SK-N-SH (cell line): ENCODE measurements at regions not wholly inside any gene's neighbourhood (a gene's known extent, or its start where the extent isn't known, plus 50 kb on each side); places are given as distances from the start of the nearest gene placed in this dataset.

Experiments used
- CTCF ChIA-PET: fragments of 300-600, 350-600 bp; formaldehyde crosslinking; extraction: SDS; loops from one replicate; lab custom pipeline; 2021; lab: Yijun Ruan, JAX
- POLR2A ChIA-PET: fragments of 350-600 bp; sonication (Branson Sonifier 250); formaldehyde crosslinking; extraction: SDS; loops from one replicate; lab custom pipeline; 2020; ENCODE audit warnings: antibody characterized with exemption, inconsistent platforms; lab: Yijun Ruan, JAX
- DNase-seq: peaks from one replicate; pipeline ENCODE4 v3.0.0; 2012
- H2AFZ ChIP-seq: fragments of 200-600 bp; sonication (generic); 2 replicates; pipeline ENCODE4 v1.8.1; 2016; ENCODE audit warnings: antibody characterized with exemption, mild to moderate bottlenecking, low read depth
- H3F3A ChIP-seq: fragments of 200-600 bp; sonication (generic); replicated peaks from 2 replicates; pipeline ENCODE3; 2016; ENCODE audit warnings: antibody characterized with exemption, mild to moderate bottlenecking; ENCODE audit not compliant: insufficient read depth
- H3K27ac ChIP-seq, 2 experiments: fragments of 200-500 bp in 1 of 2; fragments of 200-600 bp in 1 of 2; sonication (Bioruptor generic) in 1 of 2; sonication (generic), shearing (Covaris generic) in 1 of 2; 2 replicates each; pipeline versions ENCODE4 v1.5.1 to v1.6.1; 2014 to 2016; ENCODE audit warnings: low read depth in 2 of 2, inconsistent platforms in 1 of 2, low read length in 1 of 2, mild to moderate bottlenecking in 1 of 2, mixed read lengths in 1 of 2
- H3K27me3 ChIP-seq: fragments of 200-600 bp; sonication (generic), shearing (Covaris generic); 2 replicates; pipeline ENCODE4 v1.6.1; 2016; ENCODE audit warnings: mixed run types; ENCODE audit not compliant: insufficient read depth
- H3K36me3 ChIP-seq, 2 experiments: fragments of 200-500 bp in 1 of 2; fragments of 200-600 bp in 1 of 2; sonication (Bioruptor generic) in 1 of 2; sonication (generic) in 1 of 2; replicated peaks in 1 of 2; 2 replicates each; pipeline versions ENCODE3 to v1.5.1; 2014 to 2016; ENCODE audit warnings: low read length in 1 of 2, mild to moderate bottlenecking in 1 of 2; ENCODE audit not compliant: insufficient read depth in 2 of 2, control insufficient read depth in 1 of 2
- H3K4me1 ChIP-seq, 2 experiments: fragments of 200-500 bp in 1 of 2; fragments of 200-600 bp in 1 of 2; sonication (Bioruptor generic) in 1 of 2; sonication (generic), shearing (Covaris generic) in 1 of 2; 2 replicates each; pipeline versions ENCODE4 v1.5.1 to v1.6.1; 2014 to 2016; ENCODE audit warnings: low read depth in 1 of 2, low read length in 1 of 2, mixed run types in 1 of 2; ENCODE audit not compliant: insufficient read depth in 2 of 2, control insufficient read depth in 1 of 2
- H3K4me2 ChIP-seq: fragments of 200-600 bp; sonication (generic), shearing (Covaris generic); 2 replicates; pipeline ENCODE4 v1.6.1; 2017; ENCODE audit warnings: mixed run types
- H3K4me3 ChIP-seq, 2 experiments: fragments of 200-500 bp in 1 of 2; fragments of 200-600 bp in 1 of 2; sonication (Bioruptor generic) in 1 of 2; sonication (generic), shearing (Covaris generic) in 1 of 2; 2 replicates each; pipeline versions ENCODE4 v1.5.1 to v1.8.1; 2014 to 2016; ENCODE audit warnings: low read depth in 2 of 2, inconsistent platforms in 1 of 2, low read length in 1 of 2, mild to moderate bottlenecking in 1 of 2, mixed read lengths in 1 of 2, moderate library complexity in 1 of 2
- H3K79me2 ChIP-seq: fragments of 200-600 bp; sonication (generic); 2 replicates; pipeline ENCODE4 v1.8.1; 2017; ENCODE audit warnings: mild to moderate bottlenecking; ENCODE audit not compliant: insufficient read depth
- H3K9ac ChIP-seq: fragments of 200-600 bp; sonication (generic); 2 replicates; pipeline ENCODE4 v1.6.1; 2017; ENCODE audit warnings: mixed run types
- H3K9me2 ChIP-seq: fragments of 200-600 bp; sonication (generic); 2 replicates; pipeline ENCODE4 v1.6.1; 2017; ENCODE audit warnings: mixed run types
- H3K9me3 ChIP-seq: fragments of 200-600 bp; sonication (generic); 2 replicates; pipeline ENCODE4 v1.6.1; 2017; ENCODE audit warnings: mixed run types, mild to moderate bottlenecking, moderate library complexity
- H4K20me1 ChIP-seq: fragments of 200-600 bp; sonication (generic); 2 replicates; pipeline ENCODE4 v1.6.1; 2017; ENCODE audit warnings: mild to moderate bottlenecking, mixed run types; ENCODE audit not compliant: insufficient read depth
- CTCF ChIP-seq: fragments of 200-600 bp; sonication (generic); IDR thresholded peaks from 2 replicates; pipeline ENCODE4 v1.6.1; 2017; ENCODE audit warnings: antibody characterized with exemption, mild to moderate bottlenecking, moderate library complexity
- ELF1 ChIP-seq: IDR thresholded peaks from 2 replicates; pipeline ENCODE4 v1.4.0; 2012
- EP300 ChIP-seq, 2 experiments: IDR thresholded peaks; 2 replicates each; pipeline versions ENCODE4 v1.4.0 to v1.6.1; 2012; ENCODE audit warnings: borderline replicate concordance in 1 of 2, low read depth in 1 of 2, low read length in 1 of 2
- EZH2phosphoT487 ChIP-seq: fragments of 200-600 bp; sonication (generic); IDR thresholded peaks from 2 replicates; pipeline ENCODE4 v1.6.1; 2017; ENCODE audit warnings: low read depth, mixed run types, mild to moderate bottlenecking, antibody characterized with exemption, moderate library complexity, borderline replicate concordance
- FOSL2 ChIP-seq: IDR thresholded peaks from 2 replicates; pipeline ENCODE4 v1.4.0; 2012; ENCODE audit warnings: low read depth, mild to moderate bottlenecking, moderate library complexity, borderline replicate concordance
- GABPA ChIP-seq: IDR thresholded peaks from 2 replicates; pipeline ENCODE4 v1.4.0; 2012; ENCODE audit warnings: low read depth, mild to moderate bottlenecking
- IRF3 ChIP-seq: fragments of 150-350 bp; IDR thresholded peaks from 2 replicates; pipeline ENCODE4 v1.6.1; 2016; ENCODE audit warnings: mild to moderate bottlenecking, low read depth, low read length
- MEF2A ChIP-seq: IDR thresholded peaks from 2 replicates; pipeline ENCODE4 v1.4.0; 2012; ENCODE audit warnings: low read depth, borderline replicate concordance
- NFIC ChIP-seq: IDR thresholded peaks from 2 replicates; pipeline ENCODE4 v1.4.0; 2012; ENCODE audit warnings: borderline replicate concordance
- RAD21 ChIP-seq: IDR thresholded peaks from 2 replicates; pipeline ENCODE4 v1.6.1; 2012; ENCODE audit warnings: mild to moderate bottlenecking, low read length
- RCOR1 ChIP-seq: fragments of 150-350 bp; IDR thresholded peaks from 2 replicates; pipeline ENCODE4 v1.6.1; 2017; ENCODE audit warnings: antibody characterized with exemption, low read length
- REST ChIP-seq: IDR thresholded peaks from 2 replicates; pipeline ENCODE4 v1.6.1; 2012; ENCODE audit warnings: mild to moderate bottlenecking, low read depth, low read length, moderate library complexity
- RXRA ChIP-seq: IDR thresholded peaks from 2 replicates; pipeline ENCODE4 v1.4.0; 2012; ENCODE audit warnings: low read depth, mild to moderate bottlenecking, borderline replicate concordance
- TCF12 ChIP-seq: IDR thresholded peaks from 2 replicates; pipeline ENCODE4 v1.4.0; 2012
- TEAD4 ChIP-seq: IDR thresholded peaks from 2 replicates; pipeline ENCODE4 v1.4.0; 2012; ENCODE audit warnings: mild to moderate bottlenecking, borderline replicate concordance; ENCODE audit not compliant: insufficient read depth
- YY1 ChIP-seq: IDR thresholded peaks from 2 replicates; pipeline ENCODE4 v1.4.0; 2012; ENCODE audit warnings: low read depth, mild to moderate bottlenecking
- WGBS: methylation state at CpG from one replicate; pipeline ENCODE4 v1.1.6; 2017; ENCODE audit warnings: low lambda C conversion rate; 5-methylcytosine and 5-hydroxymethylcytosine counted together

- ChIA-PET CTCF (no interaction called here), POLR2A (no interaction called here)
- TF ChIP-seq IRF3 (no peak), YY1 (no peak), EZH2phosphoT487 (no peak), EP300 (IDR thresholded peaks at IDR 0.05; ENCODE audit: borderline replicate concordance in 1 of 2, low read depth in 1 of 2, low read length in 1 of 2) (peak in 1 of 2 experiments; percentile 52; a peak in 1 of 4 replicates), TCF12 (no peak), NFIC (no peak), RCOR1 (0 out of 2 replicates have a peak, but pooled peaks have one; percentile 20), REST (no peak), MEF2A (no peak), RXRA (no peak)
- H3K27ac ChIP-seq = no peak overlapping the region
- 31% methylated on average over 4 of the region's 4 CpGs for WGBS
- H3K4me2 ChIP-seq = no peak overlapping the region
- H2AFZ ChIP-seq = no peak overlapping the region
- no peak overlapping the region for H3K4me3 ChIP-seq
- H3K9ac ChIP-seq = no peak overlapping the region
- no peaks in the 10 kb centered on the region for H3K9me3 ChIP-seq
- no peaks in the 10 kb centered on the region for H3K27me3 ChIP-seq
- no peaks in the 10 kb centered on the region for H3K9me2 ChIP-seq
- H3K79me2 ChIP-seq = no peaks in the 10 kb centered on the region
- no peak for DNase-seq
- no peaks in the 10 kb centered on the region for H3K36me3 ChIP-seq
- no peaks in the 10 kb centered on the region for H4K20me1 ChIP-seq
- peaks cover 0 to 6% of the 10 kb centered on the region in 2 experiments; a peak in 2 of 4 replicates for H3K4me1 ChIP-seq
- H3F3A ChIP-seq = no peaks in the 10 kb centered on the region
Measured at GRCh38 chr10:20455774-20456173, 441.3 kb downstream of the NEBL start.

GRCh38 chr10:20454331-20454730 lies 442.8 kb downstream of the NEBL start:
- H3K27me3 ChIP-seq = no peaks in the 10 kb centered on the region
- no peaks in the 10 kb centered on the region for H3K79me2 ChIP-seq
- H3K9ac ChIP-seq = no peak overlapping the region
- no peak overlapping the region for H3K27ac ChIP-seq
- no peaks in the 10 kb centered on the region for H4K20me1 ChIP-seq
- no peaks in the 10 kb centered on the region for H3K36me3 ChIP-seq
- H3K4me3 ChIP-seq = no peak overlapping the region
- WGBS = 48% methylated on average over 5 of the region's 5 CpGs
- H3K9me3 ChIP-seq = 0 out of 2 replicates have a peak, but pooled peaks cover 5% of the 10 kb centered on the region
- DNase-seq = no peak
- H3K4me2 ChIP-seq = no peak overlapping the region
- no peaks in the 10 kb centered on the region for H3F3A ChIP-seq
- H3K4me1 ChIP-seq = peaks cover 0 to 6% of the 10 kb centered on the region in 2 experiments; a peak in 2 of 4 replicates
- H2AFZ ChIP-seq = no peak overlapping the region
- CTCF ChIA-PET = interaction anchor here (0.7 kb wide), 1 partner anchor 67 kb away, joined by 3 read pairs; no protein-coding TSS in a partner anchor
- POLR2A ChIA-PET = no interaction called here
- H3K9me2 ChIP-seq = no peaks in the 10 kb centered on the region
- TF ChIP-seq MEF2A (no peak), TEAD4 (no peak), FOSL2 (no peak), YY1 (no peak), ELF1 (no peak), GABPA (no peak), RAD21 (no peak), NFIC (no peak), CTCF (no peak), REST (no peak), IRF3 (no peak)
